BLaER1 treated with 17β-estradiol and CSF1 and Interleukin-3, amounts not matched to agents 10 nM and 100 nM (cell line): ENCODE measurements at regions not wholly inside any gene's neighbourhood (a gene's known extent, or its start where the extent isn't known, plus 50 kb on each side); places are given as distances from the start of the nearest gene placed in this dataset.

Source experiments
- H3K27ac ChIP-seq, 11 experiments: shearing (Covaris generic); formaldehyde crosslinking; 2 replicates each; pipeline ENCODE4 v1.8.1; 2022
- H3K27me3 ChIP-seq, 11 experiments: shearing (Covaris generic); formaldehyde crosslinking; 2 replicates each; pipeline ENCODE4 v1.8.1; 2022
- H3K36me3 ChIP-seq, 11 experiments: shearing (Covaris generic); formaldehyde crosslinking; 2 replicates each; pipeline ENCODE4 v1.8.1; 2022
- H3K4me1 ChIP-seq, 10 experiments: shearing (Covaris generic); formaldehyde crosslinking; 2 replicates each; pipeline ENCODE4 v1.8.1; 2022
- H3K4me2 ChIP-seq, 11 experiments: shearing (Covaris generic); formaldehyde crosslinking; 2 replicates each; pipeline ENCODE4 v1.8.1; 2022
- H3K4me3 ChIP-seq, 10 experiments: shearing (Covaris generic); formaldehyde crosslinking; 2 replicates each; pipeline ENCODE4 v1.8.1; 2022
- H3K9ac ChIP-seq, 11 experiments: shearing (Covaris generic); formaldehyde crosslinking; 2 replicates each; pipeline ENCODE4 v1.8.1; 2022
- H3K9me3 ChIP-seq, 11 experiments: shearing (Covaris generic); formaldehyde crosslinking; replicated peaks in 1 of 11; 2 replicates each; pipeline ENCODE4 v1.8.1; 2022
- H4K20me1 ChIP-seq, 11 experiments: shearing (Covaris generic); formaldehyde crosslinking; 2 replicates each; pipeline ENCODE4 v1.8.1; 2022
- Cebpa-rat ChIP-seq, 11 experiments: shearing (Covaris generic); IDR thresholded peaks; 2 replicates each; pipeline ENCODE4 v1.8.1; 2022

DNA sequence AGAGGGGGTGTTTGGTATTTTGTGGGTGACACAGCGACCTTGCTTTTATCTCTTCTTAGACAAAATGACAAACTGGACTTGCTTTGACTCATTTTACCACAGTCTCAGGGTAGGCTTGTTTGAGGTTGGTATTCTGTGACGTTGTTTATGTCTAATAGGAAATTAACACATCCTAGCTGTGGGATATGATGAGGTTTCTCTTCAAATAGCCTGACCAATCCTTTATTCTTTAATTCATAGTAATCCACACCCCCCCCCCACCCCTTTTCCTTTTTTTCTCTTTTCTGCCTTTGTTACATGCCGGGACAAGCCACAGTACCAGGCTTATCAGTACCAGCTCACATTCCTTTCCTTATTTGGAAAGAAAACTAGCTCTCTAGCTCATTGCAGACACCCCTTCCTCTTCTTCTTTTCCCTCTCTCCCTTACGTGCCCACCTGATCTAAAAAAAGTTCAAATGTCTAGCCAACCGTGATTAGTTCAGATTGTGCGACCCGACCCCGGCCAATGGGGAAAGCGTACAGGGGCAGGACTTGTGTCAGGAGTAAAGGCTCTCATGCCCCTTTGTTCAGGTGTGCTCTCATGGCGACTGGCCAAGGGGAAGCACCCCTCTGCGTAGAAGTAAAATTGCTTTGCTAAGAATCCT lies 52.2 kb upstream of the PTPRM start:
- no peaks in the 10 kb centered on the region for H3K27me3 ChIP-seq
- no peak overlapping the region for H3K9ac ChIP-seq
- no peak overlapping the region for H3K4me2 ChIP-seq
- H3K9me3 ChIP-seq, result 0 out of 22 replicates have a peak, but pooled peaks cover 0 to 4% (median 0%) of the 10 kb centered on the region in 11 experiments
- no peak for TF ChIP-seq Cebpa-rat (IDR thresholded peaks at IDR 0.05)
- H4K20me1 ChIP-seq, result no peaks in the 10 kb centered on the region
- H3K36me3 ChIP-seq, result no peaks in the 10 kb centered on the region
- peaks cover 0 to 3% (median 0%) of the 10 kb centered on the region in 10 experiments; a peak in 1 of 20 replicates for H3K4me1 ChIP-seq
- no peak overlapping the region for H3K4me3 ChIP-seq
- H3K27ac ChIP-seq, result no peak overlapping the region

DNA sequence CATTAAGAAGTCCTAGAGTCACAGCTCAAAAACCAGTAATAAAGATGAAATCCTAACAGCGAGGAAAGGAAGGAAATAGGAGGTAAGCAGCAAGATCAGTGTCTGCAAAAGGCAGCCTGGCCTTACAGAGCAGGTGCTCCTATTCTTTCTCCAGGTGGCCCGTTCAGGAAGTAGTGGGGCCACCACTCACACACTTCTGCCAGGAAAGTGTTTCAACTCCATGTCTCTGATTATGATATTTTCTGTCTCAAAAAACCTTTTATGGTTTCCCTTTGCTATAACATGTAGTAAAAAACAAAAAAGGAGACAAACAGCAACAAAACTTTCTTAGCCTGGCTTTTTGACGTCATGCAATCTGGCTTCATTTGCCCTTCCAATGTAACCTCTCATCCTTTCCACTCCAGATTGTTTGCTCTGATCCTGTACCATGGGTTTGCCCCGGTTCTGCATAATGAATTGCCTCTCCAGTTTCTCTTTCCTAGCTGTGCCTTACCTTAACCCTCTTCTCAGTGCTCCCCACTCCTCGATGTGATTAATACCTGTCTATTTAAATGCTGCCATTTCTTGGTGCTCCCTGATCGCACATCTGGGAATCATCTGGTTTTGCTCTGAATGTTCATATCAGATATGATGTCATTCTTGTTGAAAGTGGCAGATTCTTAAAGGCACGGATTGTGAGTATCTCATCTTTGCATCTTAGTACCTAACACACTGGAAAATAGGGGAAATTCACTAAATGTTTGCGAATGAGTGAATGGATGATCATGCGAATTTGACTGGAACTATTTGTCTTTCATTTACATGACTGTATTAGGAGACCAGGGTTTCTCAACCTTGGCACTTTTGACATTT lies 50.6 kb upstream of the PTPRM start:
- Histone ChIP-seq H3K36me3 (no peaks in the 10 kb centered on the region), H3K4me1 (peaks cover 0 to 3% (median 0%) of the 10 kb centered on the region in 10 experiments; a peak in 1 of 20 replicates), H3K4me2 (peak overlapping the region in 1 of 11 experiments; percentile 13; a peak in 1 of 22 replicates), H3K9ac (no peak overlapping the region), H3K9me3 (0 out of 22 replicates have a peak, but pooled peaks cover 0 to 4% (median 0%) of the 10 kb centered on the region in 11 experiments), H4K20me1 (no peaks in the 10 kb centered on the region), H3K27me3 (no peaks in the 10 kb centered on the region), H3K4me3 (no peak overlapping the region), H3K27ac (no peak overlapping the region)
- no peak for TF ChIP-seq Cebpa-rat (IDR thresholded peaks at IDR 0.05)
